ENCODE measurements at regions not wholly inside any gene's neighbourhood (a gene's known extent, or its start where the extent isn't known, plus 50 kb on each side); places are given as distances from the start of the nearest gene placed in this dataset.

GRCh38 chr14:85912141-85912540, 382.2 kb downstream of the FLRT2 start:
- TF ChIP-seq, protein P1, sequence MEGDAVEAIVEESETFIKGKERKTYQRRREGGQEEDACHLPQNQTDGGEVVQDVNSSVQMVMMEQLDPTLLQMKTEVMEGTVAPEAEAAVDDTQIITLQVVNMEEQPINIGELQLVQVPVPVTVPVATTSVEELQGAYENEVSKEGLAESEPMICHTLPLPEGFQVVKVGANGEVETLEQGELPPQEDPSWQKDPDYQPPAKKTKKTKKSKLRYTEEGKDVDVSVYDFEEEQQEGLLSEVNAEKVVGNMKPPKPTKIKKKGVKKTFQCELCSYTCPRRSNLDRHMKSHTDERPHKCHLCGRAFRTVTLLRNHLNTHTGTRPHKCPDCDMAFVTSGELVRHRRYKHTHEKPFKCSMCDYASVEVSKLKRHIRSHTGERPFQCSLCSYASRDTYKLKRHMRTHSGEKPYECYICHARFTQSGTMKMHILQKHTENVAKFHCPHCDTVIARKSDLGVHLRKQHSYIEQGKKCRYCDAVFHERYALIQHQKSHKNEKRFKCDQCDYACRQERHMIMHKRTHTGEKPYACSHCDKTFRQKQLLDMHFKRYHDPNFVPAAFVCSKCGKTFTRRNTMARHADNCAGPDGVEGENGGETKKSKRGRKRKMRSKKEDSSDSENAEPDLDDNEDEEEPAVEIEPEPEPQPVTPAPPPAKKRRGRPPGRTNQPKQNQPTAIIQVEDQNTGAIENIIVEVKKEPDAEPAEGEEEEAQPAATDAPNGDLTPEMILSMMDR (IDR thresholded peaks at IDR 0.05; ENCODE audit: insufficient read depth, low read length, poor library complexity, severe bottlenecking) = no peak
- no peaks in the 10 kb centered on the region for H3K36me3 ChIP-seq (ENCODE audit: control insufficient read depth, insufficient read depth, low read length)
- DNase-seq (ENCODE audit: low read depth) = no peak
- H3K27me3 ChIP-seq (ENCODE audit: control insufficient read depth, insufficient read depth, low read length) = no peaks in the 10 kb centered on the region
- no peak overlapping the region for H3K4me3 ChIP-seq (ENCODE audit: low read depth, low read length)

GRCh38 chr14:85911044-85911443, 381.1 kb downstream of the FLRT2 start:
- Histone ChIP-seq H3K36me3 (ENCODE audit: control insufficient read depth, insufficient read depth, low read length) (no peaks in the 10 kb centered on the region), H3K27me3 (ENCODE audit: control insufficient read depth, insufficient read depth, low read length) (no peaks in the 10 kb centered on the region), H3K4me3 (ENCODE audit: low read depth, low read length) (no peak overlapping the region)
- no peak for DNase-seq (ENCODE audit: low read depth)
- TF ChIP-seq, protein P1 (IDR thresholded peaks at IDR 0.05; ENCODE audit: insufficient read depth, low read length, poor library complexity, severe bottlenecking) = no peak

- TF ChIP-seq, protein P1 (IDR thresholded peaks at IDR 0.05; ENCODE audit: insufficient read depth, low read length, poor library complexity, severe bottlenecking) = no peak
- no peak overlapping the region for H3K4me3 ChIP-seq (ENCODE audit: low read depth, low read length)
- no peak for DNase-seq (ENCODE audit: low read depth)
- H3K36me3 ChIP-seq (ENCODE audit: control insufficient read depth, insufficient read depth, low read length) = no peaks in the 10 kb centered on the region
- H3K27me3 ChIP-seq (ENCODE audit: control insufficient read depth, insufficient read depth, low read length) = no peaks in the 10 kb centered on the region
These were observed 379.6 kb downstream of the FLRT2 start for GRCh38 chr14:85909581-85909980.

DNA sequence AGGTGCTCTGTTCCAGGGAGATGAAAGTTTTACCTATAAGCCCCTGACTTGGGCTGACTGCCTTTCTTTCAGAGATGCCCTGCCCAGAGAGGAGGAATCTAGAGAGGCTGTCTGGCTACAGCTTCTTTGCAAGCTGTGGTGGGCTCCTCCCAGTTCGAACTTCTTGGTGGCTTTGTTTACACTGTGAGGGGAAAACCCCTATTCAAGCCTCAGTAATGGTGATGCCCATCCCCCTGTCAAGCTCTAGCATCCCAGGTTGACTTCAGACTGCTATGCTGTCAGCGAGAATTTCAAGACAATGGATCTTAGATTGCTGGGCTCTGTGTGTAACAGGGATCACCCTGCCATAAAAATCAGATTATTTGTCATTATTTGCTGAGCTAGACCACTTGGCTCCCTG, 377.6 kb downstream of the FLRT2 start:
- TF ChIP-seq, protein P1 (IDR thresholded peaks at IDR 0.05; ENCODE audit: insufficient read depth, low read length, poor library complexity, severe bottlenecking) = no peak
- Histone ChIP-seq H3K27me3 (ENCODE audit: control insufficient read depth, insufficient read depth, low read length) (no peaks in the 10 kb centered on the region), H3K36me3 (ENCODE audit: control insufficient read depth, insufficient read depth, low read length) (no peaks in the 10 kb centered on the region), H3K4me3 (ENCODE audit: low read depth, low read length) (no peak overlapping the region)
- DNase-seq (ENCODE audit: low read depth) = no peak

GRCh38 chr14:85897808-85898207, 367.9 kb downstream of the FLRT2 start:
- Histone ChIP-seq H3K27me3 (ENCODE audit: control insufficient read depth, insufficient read depth, low read length) (no peaks in the 10 kb centered on the region), H3K36me3 (ENCODE audit: control insufficient read depth, insufficient read depth, low read length) (no peaks in the 10 kb centered on the region), H3K4me3 (ENCODE audit: low read depth, low read length) (no peak overlapping the region)
- no peak for DNase-seq (ENCODE audit: low read depth)
- TF ChIP-seq, protein P1 (IDR thresholded peaks at IDR 0.05; ENCODE audit: insufficient read depth, low read length, poor library complexity, severe bottlenecking) = no peak

- Histone ChIP-seq H3K4me3 (ENCODE audit: low read depth, low read length) (no peak overlapping the region), H3K27me3 (ENCODE audit: control insufficient read depth, insufficient read depth, low read length) (no peaks in the 10 kb centered on the region), H3K36me3 (ENCODE audit: control insufficient read depth, insufficient read depth, low read length) (no peaks in the 10 kb centered on the region)
- DNase-seq (ENCODE audit: low read depth) = no peak
- TF ChIP-seq, protein P1 (IDR thresholded peaks at IDR 0.05; ENCODE audit: insufficient read depth, low read length, poor library complexity, severe bottlenecking) = no peak
These were observed 365.7 kb downstream of the FLRT2 start for GRCh38 chr14:85895603-85896002.

All from kidney epithelial cell (primary cell).